ENCODE measurements at regions not wholly inside any gene's neighbourhood (a gene's known extent, or its start where the extent isn't known, plus 50 kb on each side); places are given as distances from the start of the nearest gene placed in this dataset.

GRCh38 chr6:145055567-145055966 is 679.8 kb downstream of the EPM2A start:
- DNase-seq (ENCODE audit: low read depth in 1 of 2, low spot score in 2 of 2) (no peak), FAIRE-seq (no peak)
- no peak overlapping the region for H3K14ac ChIP-seq (ENCODE audit: insufficient read length)
- no peak overlapping the region for H2BK5ac ChIP-seq (ENCODE audit: low read depth, low read length)
- H3K79me2 ChIP-seq (ENCODE audit: control insufficient read depth in 1 of 2, insufficient read depth in 2 of 2, low read length in 2 of 2): no peaks in the 10 kb centered on the region
- H3K4me1 ChIP-seq (replicated peaks in 1 of 4; ENCODE audit: control insufficient read depth in 3 of 4, insufficient read depth in 4 of 4, low read length in 3 of 4): no peaks in the 10 kb centered on the region
- no peak overlapping the region for H3K4me3 ChIP-seq (ENCODE audit: extremely low read depth in 1 of 4, insufficient read depth in 2 of 4, low read depth in 3 of 4, low read length in 4 of 4)
- no peak overlapping the region for H3K23ac ChIP-seq (ENCODE audit: insufficient read length)
- no peaks in the 10 kb centered on the region for H3K23me2 ChIP-seq (ENCODE audit: low read depth, low read length)
- H2BK20ac ChIP-seq (ENCODE audit: low read length): no peak overlapping the region
- no peak overlapping the region for H3K9ac ChIP-seq (replicated peaks in 1 of 4; ENCODE audit: extremely low read depth in 1 of 4, low read depth in 3 of 4, low read length in 3 of 4)
- H3K18ac ChIP-seq (ENCODE audit: extremely low read depth, low read length): no peak overlapping the region
- WGBS, 2 experiments (ENCODE audit: extremely low coverage in 1 of 2, insufficient coverage in 1 of 2, insufficient read length in 1 of 2, insufficient replicate concordance in 2 of 2, low coverage in 1 of 2, low lambda C conversion rate in 2 of 2, missing lambda C conversion rate in 1 of 2): 94% methylated on average over 1 of the region's 1 CpG; no CpG with 5 or more reads in 1 of the 2 experiments
- no peak overlapping the region for H3K4me2 ChIP-seq (ENCODE audit: insufficient read depth in 1 of 2, low read depth in 2 of 2, low read length in 2 of 2)
- no peak overlapping the region for H4K8ac ChIP-seq (ENCODE audit: extremely low read depth, insufficient read depth, low read length)
- no peaks in the 10 kb centered on the region for H3K79me1 ChIP-seq (ENCODE audit: low read depth, low read length)
- H2AFZ ChIP-seq (ENCODE audit: low read length): no peak overlapping the region; the same call in 1 of the 2 replicates
- ChIA-PET POLR2A (ENCODE audit: partially characterized antibody) (no interaction called here), CTCF (ENCODE audit: partially characterized antibody) (interaction anchor here (0.7 to 1.2 kb wide), 3 partner anchors 13 to 470 kb away, joined by 3 to 5 read pairs (median 5); no protein-coding TSS in a partner anchor)
- no peak overlapping the region for H3K27ac ChIP-seq (ENCODE audit: low read depth, low read length)
- H4K5ac ChIP-seq (ENCODE audit: insufficient read length, low read depth, low read length): no peak overlapping the region
- no peak overlapping the region for H3K4ac ChIP-seq (replicated peaks; ENCODE audit: insufficient read length, low read depth, low read length)
- no peak overlapping the region for H2BK120ac ChIP-seq (replicated peaks; ENCODE audit: low read depth, low read length)
- no peaks in the 10 kb centered on the region for H3K36me3 ChIP-seq (ENCODE audit: control insufficient read depth in 2 of 4, insufficient read depth in 4 of 4, low read length in 3 of 4)
- no peak overlapping the region for H3K56ac ChIP-seq (replicated peaks; ENCODE audit: insufficient read length, low read depth, low read length)
- no peaks in the 10 kb centered on the region for H3K9me3 ChIP-seq (ENCODE audit: insufficient read depth in 2 of 2, low read depth in 1 of 2, low read length in 1 of 2)
- no peak overlapping the region for H2BK15ac ChIP-seq (ENCODE audit: low read length)
- no peak overlapping the region for H4K91ac ChIP-seq (replicated peaks; ENCODE audit: insufficient read length, low read length)
- H2AK5ac ChIP-seq (ENCODE audit: low read depth, low read length): no peak overlapping the region
- no peak overlapping the region for H2BK12ac ChIP-seq (ENCODE audit: low read depth, low read length)
- no peaks in the 10 kb centered on the region for H3K27me3 ChIP-seq (replicated peaks in 1 of 4; ENCODE audit: control insufficient read depth in 3 of 4, extremely low read depth in 1 of 4, insufficient read depth in 3 of 4, low read length in 3 of 4)
- H4K20me1 ChIP-seq (replicated peaks in 1 of 2; ENCODE audit: control insufficient read depth in 1 of 2, insufficient read depth in 2 of 2, low read length in 2 of 2): no peaks in the 10 kb centered on the region
- TF ChIP-seq RXRA (IDR thresholded peaks at IDR 0.05; ENCODE audit: insufficient read depth, low read depth, low read length) (no peak), KDM1A (IDR thresholded peaks at IDR 0.05; ENCODE audit: borderline replicate concordance, low read length) (no peak), ASH2L (IDR thresholded peaks at IDR 0.05; ENCODE audit: low read length) (no peak), SIN3A (conservative IDR thresholded peaks at IDR 0.05 in 1 of 2, IDR thresholded peaks at IDR 0.05 in 1 of 2; ENCODE audit: low read depth in 1 of 2, low read length in 2 of 2) (no peak), ZNF274 (IDR thresholded peaks at IDR 0.05; ENCODE audit: borderline replicate concordance, extremely low read depth, low read length) (no peak), POLR2A (IDR thresholded peaks at IDR 0.05; ENCODE audit: control extremely low read depth in 1 of 2, low read depth in 2 of 2, low read length in 2 of 2) (no peak), NANOG (IDR thresholded peaks at IDR 0.05; ENCODE audit: insufficient read depth, low read depth, low read length, poor library complexity, severe bottlenecking) (no peak), SP4 (IDR thresholded peaks at IDR 0.05; ENCODE audit: low read length) (no peak), CTBP2 (IDR thresholded peaks at IDR 0.05; ENCODE audit: borderline replicate concordance, insufficient read depth, insufficient read length, low read length) (no peak), KDM5A (IDR thresholded peaks at IDR 0.05; ENCODE audit: low read length) (no peak), SAP30 (IDR thresholded peaks at IDR 0.05; ENCODE audit: insufficient read depth, insufficient replicate concordance, low read length) (no peak), ATF2 (IDR thresholded peaks at IDR 0.05; ENCODE audit: low read length) (no peak), TBP (IDR thresholded peaks at IDR 0.05; ENCODE audit: low read depth, low read length) (no peak)

All from H1 (cell line).